ENCODE measurements at regions not wholly inside any gene's neighbourhood (a gene's known extent, or its start where the extent isn't known, plus 50 kb on each side); places are given as distances from the start of the nearest gene placed in this dataset.

GRCh38 chr3:104846270-104846669 lies 520.4 kb upstream of the ALCAM start:
- no peak for TF ChIP-seq CTCF (IDR thresholded peaks at IDR 0.05; ENCODE audit: low read depth, low read length)
- Histone ChIP-seq H3K9me3 (ENCODE audit: severe bottlenecking) (no peaks in the 10 kb centered on the region), H3K27ac (no peak overlapping the region), H3K4me3 (ENCODE audit: low read depth, low read length) (no peak overlapping the region), H3K36me3 (no peaks in the 10 kb centered on the region), H3K27me3 (ENCODE audit: insufficient read depth, low read depth, severe bottlenecking) (no peaks in the 10 kb centered on the region)
- no peak for DNase-seq

- H3K36me3 ChIP-seq, result no peaks in the 10 kb centered on the region
- TF ChIP-seq CTCF (IDR thresholded peaks at IDR 0.05; ENCODE audit: low read depth, low read length), result no peak
- no peaks in the 10 kb centered on the region for H3K9me3 ChIP-seq (ENCODE audit: severe bottlenecking)
- H3K27me3 ChIP-seq (ENCODE audit: insufficient read depth, low read depth, severe bottlenecking), result no peaks in the 10 kb centered on the region
- no peak overlapping the region for H3K4me3 ChIP-seq (ENCODE audit: low read depth, low read length)
- no peak for DNase-seq
- no peak overlapping the region for H3K27ac ChIP-seq
Observed at GRCh38 chr3:104849070-104849469, 517.6 kb upstream of the ALCAM start.

- no peak for DNase-seq
- Histone ChIP-seq H3K4me3 (ENCODE audit: low read depth, low read length) (no peak overlapping the region), H3K27ac (no peak overlapping the region), H3K9me3 (ENCODE audit: severe bottlenecking) (no peaks in the 10 kb centered on the region), H3K27me3 (ENCODE audit: insufficient read depth, low read depth, severe bottlenecking) (no peaks in the 10 kb centered on the region), H3K36me3 (no peaks in the 10 kb centered on the region)
- TF ChIP-seq CTCF (IDR thresholded peaks at IDR 0.05; ENCODE audit: low read depth, low read length), result no peak
Observed at GRCh38 chr3:104854468-104854867, 512.2 kb upstream of the ALCAM start.

GRCh38 chr3:104855702-104856101 lies 511.0 kb upstream of the ALCAM start:
- Histone ChIP-seq H3K27me3 (ENCODE audit: insufficient read depth, low read depth, severe bottlenecking) (no peaks in the 10 kb centered on the region), H3K27ac (no peak overlapping the region), H3K9me3 (ENCODE audit: severe bottlenecking) (no peaks in the 10 kb centered on the region), H3K4me3 (ENCODE audit: low read depth, low read length) (no peak overlapping the region), H3K36me3 (no peaks in the 10 kb centered on the region)
- no peak for DNase-seq
- no peak for TF ChIP-seq CTCF (IDR thresholded peaks at IDR 0.05; ENCODE audit: low read depth, low read length)

GRCh38 chr3:104856741-104857140 lies 510.0 kb upstream of the ALCAM start:
- Histone ChIP-seq H3K27me3 (ENCODE audit: insufficient read depth, low read depth, severe bottlenecking) (no peaks in the 10 kb centered on the region), H3K4me3 (ENCODE audit: low read depth, low read length) (no peak overlapping the region), H3K27ac (peak overlapping the region; percentile 48), H3K36me3 (no peaks in the 10 kb centered on the region), H3K9me3 (ENCODE audit: severe bottlenecking) (no peaks in the 10 kb centered on the region)
- no peak for TF ChIP-seq CTCF (IDR thresholded peaks at IDR 0.05; ENCODE audit: low read depth, low read length)
- no peak for DNase-seq

- Histone ChIP-seq H3K4me3 (ENCODE audit: low read depth, low read length) (no peak overlapping the region), H3K36me3 (no peaks in the 10 kb centered on the region), H3K27ac (no peak overlapping the region), H3K9me3 (ENCODE audit: severe bottlenecking) (no peaks in the 10 kb centered on the region), H3K27me3 (ENCODE audit: insufficient read depth, low read depth, severe bottlenecking) (no peaks in the 10 kb centered on the region)
- no peak for DNase-seq
- no peak for TF ChIP-seq CTCF (IDR thresholded peaks at IDR 0.05; ENCODE audit: low read depth, low read length)
Observed at GRCh38 chr3:104868291-104868690, 498.4 kb upstream of the ALCAM start.
